ENCODE measurements at regions not wholly inside any gene's neighbourhood (a gene's known extent, or its start where the extent isn't known, plus 50 kb on each side); places are given as distances from the start of the nearest gene placed in this dataset.
"Not testable (repeated sequence)": the region's sequence is repeated elsewhere in the genome, so short reads cannot be mapped to it uniquely, and the experiment has no call there.

GRCh38 chr5:1999794-2000193, 117.1 kb upstream of the IRX4 start:
- no peak for DNase-seq

- DNase-seq = no peak
These were observed 116.1 kb upstream of the IRX4 start for GRCh38 chr5:1998716-1999317.

- DNase-seq = no peak
These were observed 115.6 kb upstream of the IRX4 start for GRCh38 chr5:1998348-1998669.

GRCh38 chr5:1997640-1998347, 115.1 kb upstream of the IRX4 start:
- no peak for DNase-seq

GRCh38 chr5:1995491-1995890, 112.8 kb upstream of the IRX4 start:
- no peak for DNase-seq

GRCh38 chr5:1987471-1987870, 104.7 kb upstream of the IRX4 start:
- DNase-seq = no peak

- DNase-seq = no peak
These were observed 103.1 kb upstream of the IRX4 start for GRCh38 chr5:1985781-1986180.

- no peak for DNase-seq
These were observed 101.4 kb upstream of the IRX4 start for GRCh38 chr5:1983919-1984695.

- DNase-seq = no peak
These were observed 100.7 kb upstream of the IRX4 start for GRCh38 chr5:1983401-1983800.

GRCh38 chr5:1982561-1982960, 99.8 kb upstream of the IRX4 start:
- not testable (repeated sequence) for DNase-seq

GRCh38 chr5:1975898-1976765, 93.4 kb upstream of the IRX4 start:
- no peak for DNase-seq

GRCh38 chr5:1975406-1975715, 92.6 kb upstream of the IRX4 start:
- no peak for DNase-seq

GRCh38 chr5:1974501-1975405, 92.0 kb upstream of the IRX4 start:
- DNase-seq = no peak

GRCh38 chr5:1974081-1974480, 91.4 kb upstream of the IRX4 start:
- no peak for DNase-seq

- no peak for DNase-seq
These were observed 90.8 kb upstream of the IRX4 start for GRCh38 chr5:1973391-1974013.

- DNase-seq = no peak
These were observed 89.2 kb upstream of the IRX4 start for GRCh38 chr5:1971944-1972343.

- DNase-seq = no peak
These were observed 85.0 kb upstream of the IRX4 start for GRCh38 chr5:1967736-1968135.

GRCh38 chr5:1966461-1966860, 83.7 kb upstream of the IRX4 start:
- no peak for DNase-seq

GRCh38 chr5:1965925-1966324, 83.2 kb upstream of the IRX4 start:
- DNase-seq = no peak

GRCh38 chr5:1963941-1964451, 81.3 kb upstream of the IRX4 start:
- no peak for DNase-seq

GRCh38 chr5:1963358-1963757, 80.6 kb upstream of the IRX4 start:
- no peak for DNase-seq
